NCI-H1092 (cell line): ENCODE measurements at regions not wholly inside any gene's neighbourhood (a gene's known extent, or its start where the extent isn't known, plus 50 kb on each side); places are given as distances from the start of the nearest gene placed in this dataset.
"Not testable (repeated sequence)": the region's sequence is repeated elsewhere in the genome, so short reads cannot be mapped to it uniquely, and the experiment has no call there.

Experiments
- DNase-seq: peaks from one replicate; lab custom pipeline; 2025; lab: John Stamatoyannopoulos, UW

DNA sequence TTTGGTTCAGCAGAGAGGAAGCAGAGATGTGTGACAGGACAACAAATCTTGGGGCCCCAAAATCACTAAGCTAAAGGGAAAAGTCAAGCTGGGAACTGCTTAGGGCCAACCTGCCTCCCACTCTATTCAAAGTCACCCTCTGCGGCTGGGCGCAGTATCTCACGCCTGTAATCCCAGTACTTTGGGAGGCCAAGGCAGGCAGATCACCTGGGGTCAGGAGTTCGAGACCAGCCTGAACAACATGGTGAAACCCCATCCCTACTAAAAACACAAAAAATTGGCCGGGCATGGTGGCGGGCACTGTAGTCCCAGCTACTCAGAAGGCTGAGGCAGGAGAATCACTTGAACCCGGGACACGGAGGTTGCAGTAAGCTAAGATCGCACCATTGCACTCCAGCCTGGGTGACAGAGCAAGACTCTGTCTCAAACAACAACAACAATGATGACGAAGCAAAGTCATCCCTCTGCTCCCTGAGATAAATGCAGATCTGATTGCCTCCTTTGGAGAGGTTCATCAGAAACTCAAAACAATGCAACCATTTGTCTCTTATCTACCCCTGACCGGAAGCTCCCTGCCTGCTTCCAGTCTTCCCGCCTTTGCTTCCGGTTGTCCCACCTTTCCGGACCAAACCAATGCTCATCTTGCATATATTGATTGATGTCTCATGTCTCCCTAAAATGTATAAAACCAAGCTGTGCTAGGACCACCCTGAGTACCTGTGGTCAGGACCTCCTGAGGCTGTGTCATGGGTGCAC lies 136.4 kb upstream of the AFDN start:
- DNase-seq, result not testable (repeated sequence)

DNA sequence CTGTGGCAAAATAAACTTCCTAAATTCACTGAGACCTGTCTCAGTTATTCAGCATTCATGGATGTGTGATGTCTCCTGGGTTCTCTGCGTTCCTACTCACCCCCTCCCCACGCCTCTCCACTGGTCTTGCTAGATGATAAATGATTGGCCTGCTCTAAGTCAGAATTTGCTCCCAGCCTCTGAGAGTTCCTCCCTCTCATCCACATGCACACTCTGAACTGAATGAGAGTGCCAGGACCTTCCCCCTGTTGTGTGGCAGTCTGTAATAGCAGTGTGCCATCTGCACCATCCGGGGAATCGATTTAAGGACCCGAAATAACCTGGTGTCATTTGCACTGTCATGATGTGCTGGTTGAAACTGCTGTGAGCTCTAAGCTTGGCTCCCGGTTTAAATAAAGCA lies 135.8 kb upstream of the AFDN start:
- no peak for DNase-seq

- no peak for DNase-seq
Observed at GRCh38 chr6:167691533-167692312, 135.0 kb upstream of the AFDN start.

DNA sequence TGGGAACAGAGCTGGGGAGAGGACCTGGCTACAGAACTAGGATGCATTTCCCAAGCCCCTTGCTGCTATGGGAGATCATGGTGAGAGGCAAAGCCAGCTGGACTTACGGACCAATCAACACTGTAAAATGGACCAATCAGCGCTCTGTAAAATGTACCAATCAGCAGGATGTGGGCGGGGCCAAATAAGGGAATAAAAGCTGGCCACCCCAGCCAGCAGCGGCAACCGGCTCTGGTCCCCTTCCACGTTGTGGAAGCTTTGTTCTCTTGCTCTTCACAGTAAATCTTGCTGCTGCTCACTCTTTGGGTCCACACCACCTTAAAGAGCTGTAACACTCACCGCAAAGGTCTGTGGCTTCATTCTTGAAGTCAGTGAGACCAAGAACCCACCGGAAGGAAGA lies 133.2 kb upstream of the AFDN start:
- not testable (repeated sequence) for DNase-seq

DNA sequence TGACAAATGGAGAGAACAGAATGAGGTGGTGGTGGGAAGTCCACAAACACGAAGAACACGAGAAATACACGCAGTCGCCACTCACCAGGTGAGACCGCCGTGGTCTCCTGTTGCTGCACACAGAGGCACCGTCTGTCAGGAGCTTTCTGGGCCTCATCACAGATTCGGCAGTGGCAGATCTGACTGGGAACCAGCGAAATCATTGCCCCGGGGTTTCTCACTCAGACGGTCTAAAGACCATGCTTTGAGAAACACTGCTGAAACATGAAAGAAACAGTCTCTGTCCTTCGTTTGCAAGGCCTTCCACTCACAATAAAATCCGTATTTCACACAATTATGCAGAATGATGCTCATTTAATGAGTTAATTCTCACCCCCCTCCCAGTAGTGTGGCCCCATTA lies 130.9 kb upstream of the AFDN start:
- no peak for DNase-seq

DNA sequence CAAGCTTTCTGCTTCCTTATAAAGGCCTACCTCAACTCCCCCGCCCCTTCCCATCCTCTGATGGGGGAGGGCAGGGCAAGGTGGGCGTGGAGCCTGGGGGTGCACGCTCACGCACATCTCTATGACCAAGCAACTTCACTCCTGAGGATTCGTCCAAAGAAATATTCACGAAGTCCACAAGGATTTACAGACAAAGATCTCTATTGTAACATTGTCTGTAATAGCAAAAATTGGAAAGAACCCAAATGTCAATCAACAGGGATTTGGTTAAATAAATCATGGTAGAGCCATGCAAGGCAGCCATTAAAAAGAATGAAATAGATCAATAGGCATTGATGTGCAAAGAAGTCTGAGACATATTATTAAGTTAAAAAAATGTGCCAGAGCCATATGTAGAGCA lies 130.4 kb upstream of the AFDN start:
- DNase-seq, result no peak

DNA sequence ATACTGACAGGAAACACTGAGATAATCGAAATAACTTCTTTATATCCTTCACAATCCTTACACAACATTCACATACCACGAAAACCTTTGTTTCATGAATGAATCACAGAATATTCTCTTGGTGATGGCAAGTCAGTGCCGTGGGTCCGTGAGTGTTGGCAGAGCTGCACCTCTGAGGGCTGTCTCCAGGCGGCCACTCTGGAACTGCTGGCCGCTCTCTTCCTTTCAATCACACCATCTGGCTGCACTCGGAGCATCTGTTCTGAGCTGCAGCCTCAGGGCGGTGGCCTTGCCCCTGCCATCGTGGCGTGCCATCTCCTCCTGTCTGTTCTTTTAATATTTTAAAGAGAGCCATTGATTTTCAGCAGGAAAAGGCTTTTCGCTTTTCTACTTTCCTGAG lies 129.4 kb upstream of the AFDN start:
- DNase-seq, result peak; percentile 73

DNA sequence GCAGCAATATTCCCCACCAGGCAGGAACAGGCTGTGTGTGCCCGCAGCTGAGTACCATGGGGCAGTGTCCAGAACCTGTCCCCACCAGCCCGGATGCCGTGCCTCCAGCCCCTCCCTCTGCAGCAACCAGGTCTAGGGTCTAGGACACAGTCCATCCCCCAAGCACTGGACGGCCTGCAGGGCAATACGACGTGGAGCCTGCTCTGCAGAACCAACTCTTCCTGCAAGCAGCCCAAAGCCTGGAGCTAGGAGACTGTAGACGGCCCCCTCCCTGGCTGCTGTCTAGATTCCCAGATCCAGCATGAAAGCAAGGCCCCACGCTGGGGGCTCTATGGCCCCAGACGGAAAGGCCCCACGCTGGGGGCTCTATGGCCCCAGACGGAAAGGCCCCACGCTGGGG lies 128.2 kb upstream of the AFDN start:
- DNase-seq, result no peak

DNA sequence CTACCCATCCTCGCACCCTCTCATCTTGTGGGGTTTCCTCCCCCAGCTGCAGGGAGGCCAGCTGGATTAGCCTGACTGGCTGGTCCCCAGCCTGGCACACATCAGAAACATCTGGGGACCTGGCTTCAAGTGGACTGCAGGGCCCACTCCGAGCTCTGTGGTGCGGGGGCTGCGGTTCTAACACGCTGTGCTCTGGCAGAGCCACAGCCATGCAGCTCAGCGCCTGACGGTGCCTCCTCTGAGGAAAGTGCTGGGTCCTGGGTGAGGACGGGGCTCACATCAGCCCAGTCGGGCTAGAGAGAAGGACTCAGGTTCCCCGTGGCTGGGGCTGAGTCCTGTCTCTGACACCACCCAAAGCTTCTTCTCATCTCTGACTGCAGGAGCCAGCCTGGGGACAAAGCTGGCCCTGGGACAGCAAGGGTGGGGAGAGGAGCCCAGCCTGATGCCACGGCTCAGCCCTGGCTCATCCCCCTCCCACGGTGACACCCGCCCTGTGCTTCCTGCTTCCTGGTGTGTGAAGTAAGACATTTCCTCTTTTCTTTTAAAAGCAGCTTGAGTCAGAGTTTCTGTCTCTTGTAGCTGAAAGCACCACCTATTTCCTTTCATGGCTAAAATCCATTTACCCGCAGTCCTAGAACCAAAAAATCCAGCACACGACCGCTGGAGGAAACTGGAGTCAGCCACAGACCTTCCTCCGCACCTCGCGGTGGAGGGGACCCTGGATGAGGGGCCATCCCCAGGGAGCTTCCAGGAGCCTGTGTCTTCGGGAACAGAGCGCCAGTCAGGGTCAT lies 127.4 kb upstream of the AFDN start:
- DNase-seq, result no peak

DNA sequence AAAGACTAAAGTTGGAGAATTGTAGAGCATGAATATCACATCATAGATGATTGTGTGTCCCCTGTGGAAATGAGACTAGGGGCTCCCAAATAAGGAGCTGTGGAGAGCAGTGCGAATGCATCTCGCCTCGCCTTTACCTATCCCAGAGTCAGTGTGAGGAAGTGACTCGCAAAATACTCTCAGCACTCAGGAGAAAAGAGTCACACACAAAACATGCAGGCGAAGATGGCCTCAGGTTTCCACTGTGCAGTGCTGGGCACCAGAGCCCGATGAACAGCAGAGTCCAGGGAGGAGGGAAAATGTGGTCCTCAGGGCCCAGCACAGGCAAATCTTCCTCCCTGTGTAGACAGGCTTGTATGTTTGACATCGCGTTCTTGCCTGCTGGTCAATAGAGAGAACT lies 126.5 kb upstream of the AFDN start:
- DNase-seq, result no peak

DNA sequence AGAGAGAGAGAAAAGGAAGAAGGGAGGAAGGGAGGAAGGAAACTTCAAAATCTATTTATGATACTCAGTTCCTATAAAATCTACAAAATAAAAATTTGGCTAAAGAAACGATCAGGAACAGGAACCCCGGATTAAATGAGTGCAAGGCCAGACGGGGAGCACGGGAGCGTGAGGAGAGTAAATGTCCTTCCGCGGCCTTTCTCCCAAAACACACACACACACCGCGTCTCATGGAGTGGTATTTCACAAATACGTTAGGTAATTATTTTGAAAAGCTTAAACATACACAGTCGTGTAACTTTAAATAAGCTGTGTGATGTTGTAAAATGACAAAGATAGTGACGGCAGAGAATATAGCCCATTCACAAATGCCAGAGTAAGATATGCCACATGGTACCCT lies 125.7 kb upstream of the AFDN start:
- no peak for DNase-seq

DNA sequence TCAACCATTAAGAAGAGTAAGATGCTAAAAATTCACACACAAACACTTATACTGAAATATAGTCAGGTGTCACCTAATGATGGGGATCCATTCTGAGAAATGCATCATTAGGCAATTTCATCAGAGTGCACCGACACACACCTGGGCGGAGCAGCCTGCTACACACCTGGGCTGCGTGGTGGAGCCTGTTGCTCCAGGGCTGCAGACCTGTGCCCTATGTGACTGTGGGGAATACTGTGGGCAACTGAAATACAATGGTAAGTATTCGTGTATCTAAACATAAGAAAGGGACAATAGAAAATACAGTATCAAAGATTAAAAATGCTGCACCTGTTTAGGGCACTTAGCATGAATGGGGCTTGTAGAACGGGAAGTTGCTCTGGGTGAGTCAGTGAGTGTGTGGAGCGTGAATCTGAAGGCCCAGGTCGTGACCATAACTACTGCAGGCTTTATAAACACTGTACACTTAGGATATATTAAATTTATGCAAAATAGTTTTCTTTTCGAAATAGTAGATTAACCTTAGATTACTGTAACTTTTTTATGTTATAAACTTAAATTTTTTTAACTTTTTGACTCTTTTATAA lies 124.4 kb upstream of the AFDN start:
- DNase-seq, result no peak

DNA sequence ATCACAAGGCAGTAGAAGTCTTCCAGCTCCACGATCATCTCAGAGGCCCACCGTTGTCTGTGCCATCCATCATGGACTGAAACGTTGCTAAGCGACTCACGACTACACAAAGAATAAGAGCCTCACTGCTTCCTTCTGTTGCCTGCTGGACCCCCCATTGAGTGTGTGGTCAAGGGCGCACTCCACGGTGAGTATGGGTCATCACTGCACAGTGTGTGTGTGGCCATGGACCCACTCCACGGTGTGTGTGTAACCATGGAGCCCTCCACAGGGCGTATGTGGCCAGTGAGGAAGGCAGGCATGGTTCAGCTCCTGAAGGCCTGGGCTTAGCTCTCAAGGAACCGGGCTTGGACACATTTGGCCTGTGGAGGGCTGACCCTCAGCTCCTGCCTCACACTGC lies 123.4 kb upstream of the AFDN start:
- no peak for DNase-seq

- DNase-seq, result no peak
Observed at GRCh38 chr6:167703781-167704180, 122.9 kb upstream of the AFDN start.

DNA sequence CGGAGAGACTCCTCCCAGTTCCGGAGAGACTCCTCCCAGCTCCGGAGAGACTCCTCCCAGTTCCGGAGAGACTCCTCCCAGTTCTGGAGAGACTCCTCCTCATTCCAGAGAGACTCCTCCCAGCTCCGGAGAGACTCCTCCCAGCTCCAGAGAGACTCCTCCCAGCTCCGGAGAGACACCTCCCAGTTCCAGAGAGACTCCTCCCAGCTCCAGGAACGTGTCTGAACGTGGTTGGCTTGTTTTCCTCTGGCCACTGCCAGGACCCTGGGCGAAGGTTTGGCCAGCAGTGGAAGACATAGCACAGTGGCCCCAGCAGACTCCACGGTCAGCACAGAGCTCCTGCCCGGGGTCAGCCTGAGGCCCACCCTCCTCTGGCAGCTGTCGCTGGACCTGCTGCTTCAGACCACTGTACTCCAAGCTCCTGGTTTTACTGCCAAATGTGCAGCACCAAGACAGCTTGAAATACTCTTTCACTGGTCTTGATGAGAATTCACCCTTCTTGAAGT lies 122.3 kb upstream of the AFDN start:
- DNase-seq, result no peak

DNA sequence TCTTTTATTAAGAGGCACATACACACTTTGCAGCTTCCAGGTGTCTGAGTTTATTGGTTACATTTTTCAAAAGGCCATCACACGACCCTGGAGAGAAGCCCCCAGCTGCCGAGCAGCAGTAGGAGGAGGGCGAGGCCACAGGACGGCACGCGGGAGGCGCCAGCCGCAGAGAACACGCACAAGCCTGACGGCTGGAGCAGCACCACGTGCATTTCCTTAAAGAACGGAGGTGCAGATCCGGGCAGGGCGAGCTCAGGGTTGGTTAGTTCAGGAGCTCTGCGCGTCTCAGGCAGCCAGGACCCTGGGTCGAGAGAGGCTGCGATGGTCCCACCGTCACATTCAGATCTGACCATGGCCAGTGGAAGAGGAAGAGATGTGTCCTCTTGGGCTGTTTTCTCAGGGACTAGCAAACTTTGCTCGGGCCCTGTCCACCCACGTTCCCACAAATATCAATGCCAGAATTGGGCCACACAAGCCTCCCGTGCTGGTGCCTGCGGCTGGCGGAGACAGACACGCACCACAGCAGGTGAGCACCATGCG lies 121.4 kb upstream of the AFDN start:
- DNase-seq, result no peak

DNA sequence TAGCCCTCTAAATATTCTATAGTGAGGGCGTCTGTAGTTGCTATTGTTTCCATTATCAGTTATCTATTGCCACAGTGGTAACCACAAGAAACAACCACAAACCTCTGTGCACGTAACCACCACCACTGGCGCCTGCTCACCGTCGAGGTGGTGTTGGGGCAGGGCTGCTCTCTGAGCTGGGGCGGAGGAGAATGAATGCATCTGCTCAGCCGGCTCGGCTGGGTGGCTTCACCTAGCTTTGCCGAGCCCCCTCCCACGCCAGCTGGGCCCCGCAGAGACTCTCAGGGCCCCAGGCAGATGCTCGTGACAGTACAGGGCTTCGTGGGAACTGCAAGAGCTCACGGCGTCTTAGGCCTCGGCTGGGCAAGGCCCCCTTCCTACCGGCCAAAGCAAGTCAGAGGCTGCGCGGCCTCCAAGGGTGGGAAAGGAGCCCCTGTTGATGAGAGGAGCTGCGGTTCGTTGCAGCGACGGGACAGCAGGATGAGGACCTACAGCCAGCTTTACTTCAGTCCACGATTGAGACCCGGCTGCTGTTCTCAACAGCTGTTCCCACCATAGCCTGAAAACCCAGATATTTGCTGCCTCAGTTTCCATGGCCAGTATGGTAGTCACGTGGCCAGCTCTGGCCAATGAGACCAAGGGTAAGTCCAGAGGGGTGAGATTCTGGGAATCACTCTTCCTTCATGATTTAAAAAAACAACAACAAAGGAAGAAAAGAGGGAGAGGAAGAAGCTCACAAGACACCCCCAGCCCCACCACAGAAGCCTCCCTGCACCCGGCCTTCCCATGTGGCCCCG lies 120.2 kb upstream of the AFDN start:
- no peak for DNase-seq

DNA sequence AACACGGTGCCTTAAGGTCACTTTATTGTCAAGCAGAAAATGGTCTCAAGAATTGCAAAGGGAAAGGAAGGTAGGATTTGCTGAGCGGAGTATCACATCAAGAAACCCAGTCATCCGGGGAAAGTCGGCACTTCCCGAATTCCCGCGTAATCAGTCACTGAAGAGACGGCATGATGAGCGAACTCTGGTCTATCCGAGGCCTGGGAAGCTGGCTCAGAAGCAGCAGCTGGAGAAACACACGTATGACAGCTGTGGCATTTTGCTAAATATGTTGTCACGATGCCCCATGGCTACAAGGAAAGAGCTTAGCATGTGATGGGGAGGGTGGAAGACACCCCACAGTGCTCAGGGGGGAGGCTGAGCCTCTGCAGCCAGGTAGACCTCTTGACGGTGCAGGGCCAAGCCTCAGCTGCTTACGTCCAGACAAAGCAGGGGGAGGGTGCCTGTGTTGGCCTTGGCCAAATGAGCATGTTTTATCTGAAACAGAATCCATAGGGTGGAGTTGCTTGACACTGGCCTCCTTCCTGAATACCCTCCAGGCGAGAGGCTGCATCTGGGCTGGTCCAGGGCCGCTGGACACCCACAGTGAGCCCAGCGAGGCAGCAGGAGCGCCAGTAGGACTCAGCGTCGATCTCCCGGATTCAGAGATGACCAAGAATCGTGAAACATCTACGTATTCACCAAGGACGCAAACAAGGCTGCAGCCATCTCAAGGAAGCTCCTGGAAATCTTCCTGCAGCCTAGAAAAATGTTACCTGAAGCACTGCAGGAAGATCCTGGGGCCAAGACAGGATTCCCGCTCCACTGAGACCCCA lies 118.8 kb upstream of the AFDN start:
- DNase-seq, result no peak

DNA sequence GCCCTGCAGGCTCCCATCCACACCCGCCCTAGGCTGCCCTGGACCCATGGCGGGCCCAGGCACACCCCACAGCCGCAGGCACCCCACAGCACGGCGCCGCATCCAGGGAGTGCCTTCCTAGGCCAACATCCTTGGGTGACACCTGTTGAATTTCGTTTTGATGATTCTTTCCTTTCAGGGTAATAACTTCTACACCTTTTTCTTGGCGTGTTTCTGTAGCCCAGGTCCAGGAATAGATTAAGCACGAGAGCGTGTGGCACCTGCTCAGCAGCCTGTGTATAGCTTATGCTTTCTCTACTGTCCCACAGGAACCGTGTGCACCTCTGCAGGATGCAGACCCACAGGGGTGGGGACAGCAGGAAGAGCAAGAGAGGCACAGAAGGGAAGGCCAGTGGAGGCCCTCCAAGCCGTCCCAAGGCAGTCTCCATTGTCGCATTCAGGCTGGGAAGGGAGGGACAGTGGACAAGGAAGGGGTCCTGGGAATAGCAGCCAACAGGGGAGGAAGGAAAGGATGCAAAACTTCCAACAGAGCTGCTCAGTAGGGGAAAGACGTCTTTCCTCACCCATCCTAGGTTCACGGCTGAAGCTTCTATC lies 118.1 kb upstream of the AFDN start:
- no peak for DNase-seq

- DNase-seq, result no peak
Observed at GRCh38 chr6:167709196-167709595, 117.5 kb upstream of the AFDN start.
